ENCODE measurements at regions not wholly inside any gene's neighbourhood (a gene's known extent, or its start where the extent isn't known, plus 50 kb on each side); places are given as distances from the start of the nearest gene placed in this dataset.

- WGBS, 2 experiments (ENCODE audit: extremely low coverage in 1 of 2, insufficient coverage in 1 of 2, insufficient read length in 1 of 2, insufficient replicate concordance in 2 of 2, low coverage in 1 of 2, low lambda C conversion rate in 2 of 2, missing lambda C conversion rate in 1 of 2) = 5% methylated on average over 6 of the region's 6 CpGs; no CpG with 5 or more reads in 1 of the 2 experiments
- H3K9me3 ChIP-seq (ENCODE audit: insufficient read depth in 2 of 2, low read depth in 1 of 2, low read length in 1 of 2) = no peaks in the 10 kb centered on the region; a peak in 1 of 4 replicates
- peak in 1 of 2 experiments; percentile 17 for DNase-seq (ENCODE audit: low read depth in 1 of 2, low spot score in 2 of 2)
- no peak overlapping the region for H3K23ac ChIP-seq (ENCODE audit: insufficient read length)
- H3K18ac ChIP-seq (ENCODE audit: extremely low read depth, low read length) = peak overlapping the region; percentile 36; the same call in 1 of the 2 replicates
- no peak overlapping the region for H2AFZ ChIP-seq (ENCODE audit: low read length)
- H4K5ac ChIP-seq (ENCODE audit: insufficient read length, low read depth, low read length) = peak overlapping the region; percentile 61
- H3K23me2 ChIP-seq (ENCODE audit: low read depth, low read length) = no peaks in the 10 kb centered on the region
- H3K56ac ChIP-seq (replicated peaks; ENCODE audit: insufficient read length, low read depth, low read length) = no peak overlapping the region
- no peak overlapping the region for H2BK5ac ChIP-seq (ENCODE audit: low read depth, low read length)
- H3K79me2 ChIP-seq (ENCODE audit: control insufficient read depth in 1 of 2, insufficient read depth in 2 of 2, low read length in 2 of 2) = no peaks in the 10 kb centered on the region
- no peak overlapping the region for H2AK5ac ChIP-seq (ENCODE audit: low read depth, low read length)
- no peak overlapping the region for H2BK15ac ChIP-seq (ENCODE audit: low read length)
- H3K4me2 ChIP-seq (ENCODE audit: insufficient read depth in 1 of 2, low read depth in 2 of 2, low read length in 2 of 2) = peak overlapping the region; percentile 23 to 52
- H2BK120ac ChIP-seq (replicated peaks; ENCODE audit: low read depth, low read length) = peak overlapping the region; percentile 4
- H2BK20ac ChIP-seq (ENCODE audit: low read length) = no peak overlapping the region
- H3K4me1 ChIP-seq (replicated peaks in 1 of 4; ENCODE audit: control insufficient read depth in 3 of 4, insufficient read depth in 4 of 4, low read length in 3 of 4) = peaks cover 7 to 20% (median 16%) of the 10 kb centered on the region in 4 experiments
- peak overlapping the region in 1 of 4 experiments; percentile 25; a peak in 2 of 8 replicates for H3K4me3 ChIP-seq (ENCODE audit: extremely low read depth in 1 of 4, insufficient read depth in 2 of 4, low read depth in 3 of 4, low read length in 4 of 4)
- no peaks in the 10 kb centered on the region for H3K27me3 ChIP-seq (replicated peaks in 1 of 4; ENCODE audit: control insufficient read depth in 3 of 4, extremely low read depth in 1 of 4, insufficient read depth in 3 of 4, low read length in 3 of 4)
- H3K14ac ChIP-seq (ENCODE audit: insufficient read length) = no peak overlapping the region
- H3K27ac ChIP-seq (ENCODE audit: low read depth, low read length) = peak overlapping the region; percentile 30; the same call in 1 of the 2 replicates
- peak; percentile 79 for FAIRE-seq
- no peak overlapping the region for H2BK12ac ChIP-seq (ENCODE audit: low read depth, low read length)
- H3K36me3 ChIP-seq (ENCODE audit: control insufficient read depth in 2 of 4, insufficient read depth in 4 of 4, low read length in 3 of 4) = peaks cover 0 to 4% (median under 1%) of the 10 kb centered on the region in 4 experiments; a peak in 2 of 8 replicates
- ChIA-PET POLR2A (ENCODE audit: partially characterized antibody) (interaction anchor here (0.8 kb wide), 1 partner anchor 11 kb away, joined by 3 read pairs; no protein-coding TSS in a partner anchor), CTCF (ENCODE audit: partially characterized antibody) (no interaction called here)
- no peak overlapping the region for H3K4ac ChIP-seq (replicated peaks; ENCODE audit: insufficient read length, low read depth, low read length)
- H4K91ac ChIP-seq (replicated peaks; ENCODE audit: insufficient read length, low read length) = no peak overlapping the region
- no peaks in the 10 kb centered on the region for H4K20me1 ChIP-seq (replicated peaks in 1 of 2; ENCODE audit: control insufficient read depth in 1 of 2, insufficient read depth in 2 of 2, low read length in 2 of 2)
- no peak overlapping the region for H4K8ac ChIP-seq (ENCODE audit: extremely low read depth, insufficient read depth, low read length)
- H3K9ac ChIP-seq (replicated peaks in 1 of 4; ENCODE audit: extremely low read depth in 1 of 4, low read depth in 3 of 4, low read length in 3 of 4) = no peak overlapping the region
- no peaks in the 10 kb centered on the region for H3K79me1 ChIP-seq (ENCODE audit: low read depth, low read length)
- TF ChIP-seq SUZ12 (IDR thresholded peaks at IDR 0.05; ENCODE audit: low read length) = no peak
- no peak for TF ChIP-seq JUN (IDR thresholded peaks at IDR 0.05; ENCODE audit: low read depth, low read length)
- TF ChIP-seq GABPA (IDR thresholded peaks at IDR 0.05; ENCODE audit: borderline replicate concordance, insufficient read depth, low read length) = no peak
- no peak for TF ChIP-seq FOSL1 (IDR thresholded peaks at IDR 0.05; ENCODE audit: insufficient read depth, low read depth, low read length)
- no peak for TF ChIP-seq EP300 (IDR thresholded peaks at IDR 0.05; ENCODE audit: borderline replicate concordance in 1 of 2, low read depth in 2 of 2, low read length in 2 of 2)
- TF ChIP-seq ASH2L (IDR thresholded peaks at IDR 0.05; ENCODE audit: low read length) = peak; percentile 76
- TF ChIP-seq NANOG (IDR thresholded peaks at IDR 0.05; ENCODE audit: insufficient read depth, low read depth, low read length, poor library complexity, severe bottlenecking) = no peak
- no peak for TF ChIP-seq CBX8 (IDR thresholded peaks at IDR 0.05; ENCODE audit: borderline replicate concordance, low read depth, low read length)
- no peak for TF ChIP-seq RNF2 (IDR thresholded peaks at IDR 0.05; ENCODE audit: borderline replicate concordance, low read depth, low read length, missing control alignments, poor library complexity, severe bottlenecking)
- no peak for TF ChIP-seq RBBP5 (IDR thresholded peaks at IDR 0.05; ENCODE audit: borderline replicate concordance, low read depth, low read length)
- no peak for TF ChIP-seq KDM1A (IDR thresholded peaks at IDR 0.05; ENCODE audit: borderline replicate concordance, low read length)
- TF ChIP-seq RFX5 (IDR thresholded peaks at IDR 0.05; ENCODE audit: borderline replicate concordance, low read depth, low read length) = no peak
Observed at GRCh38 chr1:81430955-81431623, 369.6 kb upstream of the ADGRL2 start.

Measured in H1 (cell line).